Progenitor cell of endocrine pancreas (in vitro differentiated cells): ENCODE measurements at regions not wholly inside any gene's neighbourhood (a gene's known extent, or its start where the extent isn't known, plus 50 kb on each side); places are given as distances from the start of the nearest gene placed in this dataset.

Experiments used
- DNase-seq: peaks from one replicate; pipeline ENCODE4 v3.0.0; 2021; ENCODE audit warnings: low spot score; ENCODE audit not compliant: unreplicated experiment
- H3K27ac Mint-ChIP-seq: 2 replicates; pipeline ENCODE4 v1.8.0; 2021; ENCODE audit warnings: mild to moderate bottlenecking, moderate library complexity, mixed read lengths
- H3K27me3 Mint-ChIP-seq: 2 replicates; pipeline ENCODE4 v1.8.0; 2021; ENCODE audit warnings: mixed read lengths
- H3K36me3 Mint-ChIP-seq: 2 replicates; pipeline ENCODE4 v1.8.0; 2022; ENCODE audit warnings: mixed read lengths; ENCODE audit not compliant: insufficient read depth
- H3K4me1 Mint-ChIP-seq: 2 replicates; pipeline ENCODE4 v1.8.0; 2021; ENCODE audit warnings: low read depth, mixed read lengths
- H3K4me3 Mint-ChIP-seq: 2 replicates; pipeline ENCODE4 v1.8.0; 2021; ENCODE audit warnings: low read depth, mild to moderate bottlenecking, moderate library complexity, mixed read lengths
- H3K9me3 Mint-ChIP-seq: 2 replicates; pipeline ENCODE4 v1.8.0; 2021; ENCODE audit warnings: low read depth, mixed read lengths
- CTCF ChIP-seq: fragments of 200-600 bp; sonication (generic); IDR thresholded peaks from one replicate; pipeline ENCODE4 v1.5.0; 2021; ENCODE audit warnings: antibody characterized with exemption, mild to moderate bottlenecking; ENCODE audit not compliant: unreplicated experiment

- Mint-ChIP-seq H3K27me3 (peaks cover 43% of the 10 kb centered on the region), H3K9me3 (no peaks in the 10 kb centered on the region), H3K4me1 (peaks cover 27% of the 10 kb centered on the region), H3K36me3 (no peaks in the 10 kb centered on the region), H3K4me3 (no peak overlapping the region), H3K27ac (no peak overlapping the region)
- no peak for DNase-seq
- TF ChIP-seq CTCF = no peak
Measured at GRCh38 chr20:23290761-23291574, 59.6 kb upstream of the NXT1 start.

GRCh38 chr20:23289724-23290395 is 60.7 kb upstream of the NXT1 start:
- DNase-seq = no peak
- H3K27ac Mint-ChIP-seq = no peak overlapping the region
- H3K9me3 Mint-ChIP-seq = no peaks in the 10 kb centered on the region
- no peaks in the 10 kb centered on the region for H3K36me3 Mint-ChIP-seq
- TF ChIP-seq CTCF = no peak
- H3K4me1 Mint-ChIP-seq = peaks cover 28% of the 10 kb centered on the region
- peaks cover 48% of the 10 kb centered on the region for H3K27me3 Mint-ChIP-seq
- H3K4me3 Mint-ChIP-seq = no peak overlapping the region

GRCh38 chr20:23289249-23289648 is 61.3 kb upstream of the NXT1 start:
- no peak for TF ChIP-seq CTCF
- peaks cover 46% of the 10 kb centered on the region for H3K27me3 Mint-ChIP-seq
- no peak for DNase-seq
- H3K4me1 Mint-ChIP-seq = peaks cover 28% of the 10 kb centered on the region
- no peak overlapping the region for H3K27ac Mint-ChIP-seq
- H3K9me3 Mint-ChIP-seq = no peaks in the 10 kb centered on the region
- H3K36me3 Mint-ChIP-seq = no peaks in the 10 kb centered on the region
- no peak overlapping the region for H3K4me3 Mint-ChIP-seq

- no peak for DNase-seq
- Mint-ChIP-seq H3K27ac (no peak overlapping the region), H3K27me3 (peaks cover 47% of the 10 kb centered on the region), H3K36me3 (no peaks in the 10 kb centered on the region), H3K4me1 (peaks cover 28% of the 10 kb centered on the region), H3K4me3 (no peak overlapping the region), H3K9me3 (no peaks in the 10 kb centered on the region)
- no peak for TF ChIP-seq CTCF
Measured at GRCh38 chr20:23287354-23288190, 63.0 kb upstream of the NXT1 start.

GRCh38 chr20:23286346-23286745 is 64.2 kb upstream of the NXT1 start:
- DNase-seq = no peak
- Mint-ChIP-seq H3K27me3 (peaks cover 47% of the 10 kb centered on the region), H3K9me3 (no peaks in the 10 kb centered on the region), H3K4me1 (peaks cover 28% of the 10 kb centered on the region), H3K27ac (no peak overlapping the region), H3K4me3 (no peak overlapping the region), H3K36me3 (no peaks in the 10 kb centered on the region)
- TF ChIP-seq CTCF = no peak
